GM21576 (cell line): ENCODE measurements at regions not wholly inside any gene's neighbourhood (a gene's known extent, or its start where the extent isn't known, plus 50 kb on each side); places are given as distances from the start of the nearest gene placed in this dataset.

Experiments used
- ATAC-seq: cut with Tn5 transposase; IDR thresholded peaks from one replicate; pipeline ENCODE4 v1.9.1; 2021; ENCODE audit warnings: mild to moderate bottlenecking, moderate library complexity; ENCODE audit not compliant: unreplicated experiment

DNA sequence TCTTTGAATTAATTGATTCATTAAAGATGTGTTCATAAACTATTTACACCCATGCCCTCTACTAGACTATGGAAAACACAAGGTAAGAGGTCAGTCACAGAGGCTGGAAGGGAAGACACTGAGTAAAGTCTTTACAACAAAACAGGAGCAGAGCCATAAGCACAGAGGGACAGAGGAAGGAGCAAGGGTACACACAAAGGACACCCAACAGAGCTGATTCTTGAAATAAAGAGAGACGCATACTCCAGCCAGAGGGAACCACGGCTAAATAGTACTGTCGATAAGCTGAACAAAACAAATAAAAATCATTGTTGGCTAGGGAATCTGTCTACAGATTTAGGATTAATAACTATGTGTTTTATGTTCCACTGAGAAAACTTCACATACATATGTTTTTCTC, 289.2 kb downstream of the EFNB2 start:
- ATAC-seq = no peak

- ATAC-seq = no peak
Measured at GRCh38 chr13:106243011-106243565, 292.4 kb downstream of the EFNB2 start.

DNA sequence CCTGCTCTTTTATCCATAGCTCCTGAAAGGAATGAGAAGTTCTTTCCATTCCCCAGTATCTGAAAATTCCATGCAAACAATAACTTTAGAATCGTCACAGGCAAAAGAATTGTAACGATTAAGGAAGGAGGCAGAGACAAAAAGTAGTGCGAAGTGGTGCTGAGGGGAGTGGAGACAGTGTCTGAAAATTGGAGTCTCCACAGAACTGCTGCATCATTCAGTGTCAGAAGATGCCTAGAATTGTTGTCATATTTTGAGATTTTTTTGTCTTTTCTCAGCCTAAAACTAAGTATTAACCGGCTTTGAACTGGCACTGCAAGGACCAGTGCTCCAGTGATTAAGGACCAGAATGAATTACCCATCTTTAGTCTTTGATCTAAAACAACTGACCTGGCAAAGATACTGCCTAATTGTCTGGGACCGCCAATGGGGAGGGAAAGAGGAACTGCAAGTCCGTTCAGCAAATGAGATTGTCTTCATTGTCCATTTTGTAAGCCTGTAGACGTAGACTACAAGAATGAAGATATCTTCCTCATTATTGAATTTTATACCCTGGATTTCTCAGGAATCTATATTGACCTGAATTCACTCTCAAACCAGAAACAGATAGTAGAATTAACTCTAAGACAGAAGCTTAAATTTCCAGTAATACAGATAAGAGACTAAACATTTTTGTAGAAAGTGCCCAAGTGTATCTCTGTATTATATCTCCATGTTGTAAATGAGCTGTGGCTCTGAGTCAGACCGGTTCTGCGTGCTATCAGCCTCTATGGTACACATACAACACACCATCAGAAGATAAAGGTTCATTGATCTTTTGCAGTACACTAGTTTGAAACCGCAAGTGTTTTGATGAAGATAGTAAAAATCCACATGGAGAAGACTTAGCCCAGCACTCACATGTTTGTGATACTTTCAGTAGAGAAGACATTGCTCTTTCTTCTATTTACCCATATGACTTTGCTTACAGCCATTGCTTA, 293.2 kb downstream of the EFNB2 start:
- no peak for ATAC-seq

GRCh38 chr13:106238690-106239089, 296.8 kb downstream of the EFNB2 start:
- ATAC-seq = no peak

DNA sequence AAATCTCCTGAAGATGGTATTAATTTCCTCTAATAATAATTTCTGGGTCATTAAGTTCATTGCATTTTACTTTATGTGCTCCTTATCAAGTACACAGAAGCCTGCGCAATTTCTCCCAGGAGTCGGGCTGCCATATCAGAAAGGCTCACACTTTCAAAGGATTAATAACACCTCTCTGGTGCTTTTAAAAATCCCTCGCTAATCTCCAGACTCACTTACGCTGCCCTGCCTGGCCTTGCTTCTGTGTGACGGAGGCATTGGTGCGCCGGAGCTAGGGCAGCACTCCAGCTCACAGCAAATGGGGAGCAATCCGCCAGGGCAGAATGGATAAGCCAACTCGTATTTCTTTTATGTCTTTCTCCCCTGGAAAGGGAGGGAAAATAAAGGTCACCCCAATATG, 300.8 kb downstream of the EFNB2 start:
- no peak for ATAC-seq

DNA sequence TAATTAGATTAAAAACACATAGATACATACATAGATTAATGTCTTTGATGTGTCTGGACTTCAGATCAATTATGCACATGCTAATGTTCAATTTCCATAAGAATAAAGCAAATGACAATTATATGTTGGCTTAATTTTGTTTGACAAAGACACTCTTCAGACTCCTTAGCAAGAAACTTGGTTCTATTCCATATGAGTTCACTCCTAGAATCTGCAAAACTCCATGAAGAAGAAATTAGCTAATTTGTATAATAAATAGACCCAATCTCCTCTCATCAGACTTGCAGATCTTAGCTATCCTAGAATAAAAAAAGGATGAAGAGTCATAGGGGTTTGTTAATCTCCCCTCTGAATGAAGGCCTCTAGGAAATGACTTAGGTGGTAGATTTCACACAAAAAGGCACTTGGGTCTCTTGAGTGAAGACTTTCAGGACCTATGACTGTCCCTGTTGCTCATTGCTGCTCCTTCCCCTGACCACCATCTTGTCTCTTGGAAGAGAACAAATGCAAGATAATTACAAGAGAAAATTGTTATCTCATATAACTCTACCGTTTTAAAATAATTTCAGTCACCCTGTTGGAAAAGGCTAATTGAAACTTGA, 302.2 kb downstream of the EFNB2 start:
- no peak for ATAC-seq

- ATAC-seq = no peak
Measured at GRCh38 chr13:106232681-106233080, 302.8 kb downstream of the EFNB2 start.

DNA sequence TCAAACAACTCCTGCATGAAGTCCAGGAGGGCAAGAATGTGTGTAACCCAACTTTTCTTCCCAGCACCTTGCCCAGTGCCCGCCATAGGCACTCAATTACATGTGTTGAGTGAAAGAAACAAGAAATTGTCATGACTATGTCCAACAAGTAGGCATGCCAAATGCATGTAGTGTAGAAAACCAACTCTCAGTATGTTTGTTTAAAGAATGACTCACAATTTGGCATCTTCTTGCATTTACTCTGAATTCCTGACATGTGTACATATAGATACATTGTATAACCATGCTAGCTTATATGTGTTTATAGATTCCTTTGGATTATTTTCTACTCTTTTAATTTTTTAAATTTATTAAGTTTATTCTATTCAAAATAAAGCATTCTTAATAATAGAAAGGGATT, 305.0 kb downstream of the EFNB2 start:
- ATAC-seq = no peak

- ATAC-seq = no peak
Measured at GRCh38 chr13:106225126-106225525, 310.3 kb downstream of the EFNB2 start.

DNA sequence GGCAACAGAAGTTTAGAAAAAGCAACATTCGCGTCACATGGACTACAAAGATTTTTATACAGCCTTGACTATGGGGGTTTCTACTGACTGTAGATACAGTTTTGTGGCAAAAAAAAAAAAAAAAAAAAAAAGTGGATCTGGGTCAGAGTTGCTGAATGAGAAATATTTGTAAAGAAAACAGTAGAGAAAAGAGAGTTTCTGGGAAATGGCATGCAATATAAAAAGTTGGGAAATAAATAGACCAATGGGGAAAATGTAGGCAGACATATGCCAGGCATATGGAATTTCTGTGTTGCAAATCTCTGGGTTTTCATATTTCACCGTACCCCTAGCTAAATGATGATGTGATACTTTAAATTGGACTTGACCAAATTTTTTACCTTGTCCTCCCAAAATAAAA, 315.3 kb downstream of the EFNB2 start:
- ATAC-seq = no peak

- ATAC-seq = no peak
Measured at GRCh38 chr13:106213028-106213757, 322.3 kb downstream of the EFNB2 start.

DNA sequence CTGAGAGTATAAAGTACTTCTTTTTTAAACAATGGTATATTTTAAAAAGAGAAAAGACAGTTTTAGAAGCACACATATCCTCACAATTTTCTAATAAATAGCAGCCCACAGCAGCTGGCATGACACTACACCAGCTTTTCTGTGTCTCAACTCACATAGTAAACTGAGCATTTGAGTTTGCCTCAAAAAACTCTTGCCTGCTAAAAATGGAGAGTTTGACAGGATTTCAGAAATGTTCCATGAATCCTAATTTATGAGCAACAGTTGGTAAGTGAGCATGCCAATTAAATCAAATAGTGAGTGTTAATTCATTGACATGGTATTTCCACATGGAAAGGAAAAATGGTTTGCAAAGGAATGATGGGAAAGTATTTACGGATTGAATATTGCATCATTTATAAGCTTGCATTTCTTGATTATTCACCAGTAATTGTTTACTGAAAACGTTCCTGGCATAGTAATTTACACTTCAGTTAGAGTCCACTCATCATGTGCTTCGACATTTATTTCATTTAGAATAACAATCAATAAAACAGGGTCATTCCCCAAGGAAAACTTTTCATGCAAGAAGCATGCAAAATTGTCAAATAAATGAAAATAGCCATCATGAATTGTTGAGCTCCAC, 323.0 kb downstream of the EFNB2 start:
- no peak for ATAC-seq

- no peak for ATAC-seq
Measured at GRCh38 chr13:106210324-106210723, 325.1 kb downstream of the EFNB2 start.

GRCh38 chr13:106205871-106206270, 329.6 kb downstream of the EFNB2 start:
- no peak for ATAC-seq

DNA sequence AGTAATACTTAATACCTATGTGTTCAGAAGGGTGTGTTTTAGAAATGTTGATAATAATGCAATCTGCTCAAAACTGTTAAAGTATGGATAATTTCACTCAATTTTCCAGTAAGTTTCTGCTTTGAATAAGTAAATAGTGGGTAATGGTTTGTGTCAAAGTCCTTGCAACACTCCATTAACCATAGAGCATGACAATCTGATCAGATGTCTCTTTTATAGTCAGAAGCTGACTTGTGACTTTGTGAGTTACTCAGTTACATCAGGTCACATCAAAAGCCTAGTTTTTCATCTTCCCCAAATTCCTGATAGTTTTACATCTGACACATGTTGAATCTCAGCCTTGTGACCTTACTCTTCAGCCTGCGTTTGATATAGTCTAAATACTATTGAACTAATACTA, 338.0 kb downstream of the EFNB2 start:
- no peak for ATAC-seq

DNA sequence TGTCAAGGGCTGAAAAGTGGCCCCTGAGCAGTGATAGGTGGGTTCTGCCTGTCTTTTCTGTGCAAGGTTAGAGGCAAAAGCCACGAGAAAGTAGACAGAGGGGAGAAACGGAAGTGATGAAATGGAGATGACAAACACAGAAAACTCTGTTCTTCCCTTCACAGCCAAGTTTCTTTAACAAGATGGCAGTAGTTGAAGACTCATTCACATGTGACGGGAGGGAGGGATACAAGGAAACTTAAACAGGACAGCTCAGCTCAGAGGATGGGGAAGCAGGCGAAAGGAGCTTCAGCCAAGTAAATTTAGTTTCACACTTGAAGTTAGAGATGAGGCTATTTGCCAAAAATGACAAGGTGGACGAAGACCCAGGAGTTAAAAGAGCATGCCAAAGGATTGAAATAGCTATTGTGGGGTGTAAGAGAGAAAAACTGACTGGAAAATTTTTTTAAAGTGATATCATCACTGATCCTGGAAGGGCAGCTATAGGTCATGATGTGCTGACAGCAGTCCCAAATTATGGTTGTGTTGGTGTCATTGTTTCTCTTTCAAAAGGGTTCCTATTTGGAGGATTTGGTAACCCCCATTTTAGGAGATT, 347.9 kb downstream of the EFNB2 start:
- ATAC-seq = no peak

DNA sequence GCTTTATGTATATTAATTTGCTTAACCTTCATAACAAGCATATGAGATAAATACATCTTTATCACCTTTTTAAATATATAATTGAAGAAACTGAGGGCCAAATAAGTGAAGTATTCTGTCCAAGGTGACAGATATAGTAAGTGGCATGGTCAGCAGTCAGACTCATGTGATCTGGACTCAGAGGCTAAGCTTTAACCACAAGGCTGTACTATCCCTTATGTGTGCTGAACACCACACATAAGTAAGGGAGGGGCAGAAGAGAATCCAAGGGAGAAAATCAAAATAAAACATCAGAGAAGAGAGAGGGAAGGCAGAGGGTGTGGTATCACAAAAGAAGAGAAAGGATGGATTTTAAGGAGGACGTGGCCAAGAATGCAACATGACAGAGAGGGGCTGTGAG, 348.4 kb downstream of the EFNB2 start:
- no peak for ATAC-seq

GRCh38 chr13:106186366-106187030, 349.0 kb downstream of the EFNB2 start:
- no peak for ATAC-seq

GRCh38 chr13:106184790-106185189, 350.7 kb downstream of the EFNB2 start:
- ATAC-seq = no peak
